ENCODE measurements at regions not wholly inside any gene's neighbourhood (a gene's known extent, or its start where the extent isn't known, plus 50 kb on each side); places are given as distances from the start of the nearest gene placed in this dataset.

DNA sequence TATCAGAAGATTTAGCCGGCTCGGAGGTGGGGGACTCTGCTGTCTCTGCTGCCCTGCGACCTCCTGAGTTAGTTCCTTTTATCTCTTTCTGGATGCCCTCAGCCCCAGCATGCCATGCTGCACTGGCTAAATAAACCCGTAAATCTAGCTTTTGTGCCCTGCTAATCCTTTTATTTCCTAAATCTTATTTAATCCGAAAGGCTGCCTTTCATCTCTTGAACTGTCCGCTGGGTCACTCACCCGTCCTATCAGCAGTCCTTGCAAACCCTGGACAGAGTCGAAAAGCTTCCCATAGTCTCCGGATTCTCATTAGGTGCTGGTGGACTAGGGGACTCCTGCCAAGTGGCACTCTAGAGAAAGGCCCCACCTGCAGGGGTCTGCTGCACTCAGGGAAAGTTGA lies 122.0 kb upstream of the APCDD1 start:
- H2AFZ ChIP-seq (replicated peaks; ENCODE audit: low read length, poor library complexity), result no peak overlapping the region
- no peak overlapping the region for H4K5ac ChIP-seq (ENCODE audit: low read depth, low read length)
- CTCF ChIA-PET, result no interaction called here
- dilution Hi-C loops (cut with HindIII; ENCODE audit: low sequenced_read_pairs, unreplicated experiment), result no loop called here
- H3K18ac ChIP-seq (ENCODE audit: low read depth, low read length), result no peak overlapping the region
- H2BK120ac ChIP-seq (ENCODE audit: low read depth, low read length), result no peak overlapping the region
- H3K4me2 ChIP-seq (ENCODE audit: low read depth, low read length), result no peak overlapping the region
- no peak overlapping the region for H4K91ac ChIP-seq (ENCODE audit: insufficient read depth, low read depth, low read length)
- TF ChIP-seq, protein P1, sequence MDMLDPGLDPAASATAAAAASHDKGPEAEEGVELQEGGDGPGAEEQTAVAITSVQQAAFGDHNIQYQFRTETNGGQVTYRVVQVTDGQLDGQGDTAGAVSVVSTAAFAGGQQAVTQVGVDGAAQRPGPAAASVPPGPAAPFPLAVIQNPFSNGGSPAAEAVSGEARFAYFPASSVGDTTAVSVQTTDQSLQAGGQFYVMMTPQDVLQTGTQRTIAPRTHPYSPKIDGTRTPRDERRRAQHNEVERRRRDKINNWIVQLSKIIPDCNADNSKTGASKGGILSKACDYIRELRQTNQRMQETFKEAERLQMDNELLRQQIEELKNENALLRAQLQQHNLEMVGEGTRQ (IDR thresholded peaks at IDR 0.05; ENCODE audit: low read depth, low read length), result no peak
- TF ChIP-seq CEBPB (IDR thresholded peaks at IDR 0.05; ENCODE audit: low read depth, low read length) (no peak), FOS (IDR thresholded peaks at IDR 0.05; ENCODE audit: low read depth, low read length) (no peak), POLR2A (IDR thresholded peaks at IDR 0.05; ENCODE audit: low read depth, low read length) (no peak), MXI1 (IDR thresholded peaks at IDR 0.05; ENCODE audit: borderline replicate concordance, low read depth, low read length) (no peak), BHLHE40 (IDR thresholded peaks at IDR 0.05; ENCODE audit: low read depth, low read length) (no peak), MAZ (IDR thresholded peaks at IDR 0.05; ENCODE audit: borderline replicate concordance, low read depth, low read length) (no peak), SMC3 (IDR thresholded peaks at IDR 0.05; ENCODE audit: low read depth, low read length) (no peak)
- BruUV-seq (replicated peaks), result no TSS peak
- intact Hi-C loops (cut with micrococcal nuclease), result no loop called here
- 80% methylated on average over 3 of the region's 9 CpGs; no CpG with 5 or more reads in 1 of the 2 experiments for WGBS, 2 experiments (ENCODE audit: extremely low coverage in 2 of 2, insufficient read length in 1 of 2)
- H3K27me3 ChIP-seq (ENCODE audit: control insufficient read depth, insufficient read depth, low read length), result peaks cover 6% of the 10 kb centered on the region
- DNase-seq (no peak), ATAC-seq (ENCODE audit: low read depth) (no peak)
- H2AK9ac ChIP-seq (replicated peaks; ENCODE audit: low read depth, low read length, poor library complexity), result no peak overlapping the region
- H3K9me1 ChIP-seq (ENCODE audit: insufficient read depth, low read length), result no peaks in the 10 kb centered on the region
- no peak overlapping the region for H4K8ac ChIP-seq (ENCODE audit: low read depth in 2 of 2, low read length in 2 of 2)
- H3K36me3 ChIP-seq (ENCODE audit: control insufficient read depth, insufficient read depth, low read length), result no peaks in the 10 kb centered on the region
- no peaks in the 10 kb centered on the region for H4K20me1 ChIP-seq (ENCODE audit: insufficient read depth, low read length)
- POLR2A ChIA-PET (ENCODE audit: unreplicated experiment), result no interaction called here
- 0 out of 2 replicates have a peak, but pooled peaks cover 1% of the 10 kb centered on the region for H3K4me1 ChIP-seq (ENCODE audit: control insufficient read depth, insufficient read depth, low read length)
- H3K9me3 ChIP-seq (ENCODE audit: control insufficient read depth, insufficient read depth, low read length), result no peaks in the 10 kb centered on the region
- H3K56ac ChIP-seq (ENCODE audit: extremely low read depth, insufficient read depth, low read length), result no peak overlapping the region
- no peak overlapping the region for H3K23ac ChIP-seq (ENCODE audit: low read depth, low read length)
- H3K4ac ChIP-seq (ENCODE audit: low read depth, low read length), result no peak overlapping the region
- no peak overlapping the region for H2BK20ac ChIP-seq (ENCODE audit: low read depth, low read length)
- no peak overlapping the region for H2AK5ac ChIP-seq (ENCODE audit: low read depth, low read length)
- no peak overlapping the region for H3K14ac ChIP-seq (replicated peaks; ENCODE audit: low read depth, low read length)
- H3K4me3 ChIP-seq (ENCODE audit: insufficient read depth, low read depth, low read length), result no peak overlapping the region
- in situ Hi-C loops (cut with MboI; ENCODE audit: low sequenced_read_pairs), result no loop called here
- H3K27ac ChIP-seq (ENCODE audit: insufficient read depth, low read length), result no peak overlapping the region
- no peak overlapping the region for H3K9ac ChIP-seq (ENCODE audit: low read depth, low read length)
- H2BK5ac ChIP-seq (ENCODE audit: low read depth, low read length, poor library complexity, severe bottlenecking), result no peak overlapping the region
- H3K79me1 ChIP-seq (ENCODE audit: low read depth in 1 of 2, low read length in 2 of 2), result no peaks in the 10 kb centered on the region
- H2BK15ac ChIP-seq (ENCODE audit: low read depth, low read length), result no peak overlapping the region

All from IMR-90 (cell line).